GM13977 (cell line): ENCODE measurements at regions not wholly inside any gene's neighbourhood (a gene's known extent, or its start where the extent isn't known, plus 50 kb on each side); places are given as distances from the start of the nearest gene placed in this dataset.

Experiments used
- DNase-seq: peaks from one replicate; pipeline ENCODE4 v3.0.0; 2012; ENCODE audit warnings: low spot score
- in situ Hi-C: fragments of 300-500 bp; cut with MboI; formaldehyde crosslinking; loops from one replicate; pipeline ENCODE4 v1.12.0; 2022; ENCODE audit warnings: low sequenced_read_pairs, low pct_unique_long_range_greater_than_20kb, mixed read lengths, inconsistent platforms; ENCODE audit not compliant: unreplicated experiment
- TF ChIP-seq, protein P1 (sequence below): IDR thresholded peaks from 2 replicates; pipeline ENCODE4 v1.5.1; 2012; ENCODE audit warnings: mild to moderate bottlenecking, control low read depth; ENCODE audit not compliant: insufficient read depth; ENCODE audit errors: extremely low read depth, missing control alignments

DNA sequence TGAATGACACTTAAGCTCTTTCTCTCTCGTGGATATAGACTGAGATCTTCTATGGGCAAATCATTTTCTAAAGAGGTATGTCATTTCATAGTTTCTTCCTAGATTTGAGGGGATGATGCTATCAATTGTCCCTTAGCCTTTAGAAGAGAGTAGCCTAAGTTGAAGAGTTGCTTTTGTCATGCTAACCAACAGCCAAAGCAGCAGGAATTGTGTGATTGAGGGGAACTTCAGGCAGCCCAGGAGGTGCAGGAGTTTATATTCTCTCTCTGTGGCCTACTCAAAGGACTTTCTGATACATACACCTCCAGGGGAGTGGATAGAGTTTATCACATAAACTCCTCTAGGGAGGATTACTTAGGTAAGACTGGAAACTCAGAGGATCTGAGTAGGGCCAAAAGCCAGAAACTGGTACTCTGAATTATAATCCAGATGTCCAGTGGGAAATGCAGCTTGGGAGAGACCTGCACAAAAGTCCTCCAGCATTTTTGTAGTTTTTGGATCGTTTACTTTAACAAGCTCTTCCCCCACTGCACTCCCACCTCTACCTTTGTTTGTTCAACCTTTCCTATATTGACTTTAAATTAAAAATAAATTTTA is 150.7 kb upstream of the CCDC68 start:
- TF ChIP-seq, protein P1, sequence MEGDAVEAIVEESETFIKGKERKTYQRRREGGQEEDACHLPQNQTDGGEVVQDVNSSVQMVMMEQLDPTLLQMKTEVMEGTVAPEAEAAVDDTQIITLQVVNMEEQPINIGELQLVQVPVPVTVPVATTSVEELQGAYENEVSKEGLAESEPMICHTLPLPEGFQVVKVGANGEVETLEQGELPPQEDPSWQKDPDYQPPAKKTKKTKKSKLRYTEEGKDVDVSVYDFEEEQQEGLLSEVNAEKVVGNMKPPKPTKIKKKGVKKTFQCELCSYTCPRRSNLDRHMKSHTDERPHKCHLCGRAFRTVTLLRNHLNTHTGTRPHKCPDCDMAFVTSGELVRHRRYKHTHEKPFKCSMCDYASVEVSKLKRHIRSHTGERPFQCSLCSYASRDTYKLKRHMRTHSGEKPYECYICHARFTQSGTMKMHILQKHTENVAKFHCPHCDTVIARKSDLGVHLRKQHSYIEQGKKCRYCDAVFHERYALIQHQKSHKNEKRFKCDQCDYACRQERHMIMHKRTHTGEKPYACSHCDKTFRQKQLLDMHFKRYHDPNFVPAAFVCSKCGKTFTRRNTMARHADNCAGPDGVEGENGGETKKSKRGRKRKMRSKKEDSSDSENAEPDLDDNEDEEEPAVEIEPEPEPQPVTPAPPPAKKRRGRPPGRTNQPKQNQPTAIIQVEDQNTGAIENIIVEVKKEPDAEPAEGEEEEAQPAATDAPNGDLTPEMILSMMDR: no peak
- DNase-seq: no peak
- in situ Hi-C loops: no loop called here

- no peak for DNase-seq
- TF ChIP-seq, protein P1: no peak
- in situ Hi-C loops: no loop called here
Observed at GRCh38 chr18:55106906-55107305, 147.6 kb upstream of the CCDC68 start.

DNA sequence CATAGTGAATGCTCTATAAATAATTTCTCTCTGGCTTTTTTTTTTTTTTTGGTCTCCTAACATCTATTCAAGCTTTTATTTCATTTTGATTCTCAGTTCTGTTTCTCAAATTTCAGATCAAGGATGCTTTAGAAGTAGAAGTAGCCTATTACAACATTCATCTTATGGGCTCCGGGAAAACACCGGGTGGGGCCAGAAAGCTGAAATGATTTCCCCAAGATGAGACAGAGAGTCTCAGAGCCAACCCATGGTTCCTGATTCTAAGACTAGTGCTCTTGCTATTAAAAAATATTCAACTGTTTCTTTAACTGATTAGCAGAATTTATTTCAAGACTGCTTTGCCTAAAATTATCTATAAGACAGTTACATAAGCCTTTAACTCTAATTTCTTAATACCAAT is 147.2 kb upstream of the CCDC68 start:
- TF ChIP-seq, protein P1: no peak
- in situ Hi-C loops: no loop called here
- DNase-seq: no peak

- TF ChIP-seq, protein P1: no peak
- DNase-seq: no peak
Observed at GRCh38 chr18:55105873-55106272, 146.6 kb upstream of the CCDC68 start.

DNA sequence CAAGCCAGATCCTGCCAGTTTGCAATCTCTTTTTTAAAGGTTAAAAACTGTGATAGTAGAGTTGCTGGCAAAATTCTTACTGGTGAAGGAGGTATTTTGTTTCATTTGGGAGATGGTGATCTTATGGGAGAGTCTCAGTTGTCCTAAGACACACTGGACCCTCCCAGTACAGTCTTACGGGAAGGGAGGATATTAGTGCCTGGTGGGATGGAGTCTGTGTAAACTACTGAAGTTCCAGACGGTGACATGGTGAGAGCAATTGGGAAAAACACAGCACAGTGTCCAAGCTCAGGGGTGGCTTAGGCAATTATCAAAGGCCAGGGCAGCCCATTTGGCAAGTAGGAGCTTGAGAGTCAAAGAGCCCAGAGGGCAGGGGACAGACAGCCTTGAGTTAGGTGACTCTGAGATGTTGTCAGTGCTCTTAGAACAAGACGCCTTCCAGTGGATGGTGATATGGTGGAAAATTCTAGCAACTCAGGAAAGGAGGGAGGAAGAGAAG is 143.7 kb upstream of the CCDC68 start:
- in situ Hi-C loops: no loop called here
- no peak for DNase-seq
- TF ChIP-seq, protein P1: no peak

More at GRCh38 chr18:55105873-55106272, 146.6 kb upstream of the CCDC68 start:
- in situ Hi-C loops: no loop called here

- TF ChIP-seq, protein P1: no peak
- in situ Hi-C loops: no loop called here
- DNase-seq: no peak
Observed at GRCh38 chr18:55102501-55102900, 143.2 kb upstream of the CCDC68 start.
